ENCODE measurements at regions not wholly inside any gene's neighbourhood (a gene's known extent, or its start where the extent isn't known, plus 50 kb on each side); places are given as distances from the start of the nearest gene placed in this dataset.

DNA sequence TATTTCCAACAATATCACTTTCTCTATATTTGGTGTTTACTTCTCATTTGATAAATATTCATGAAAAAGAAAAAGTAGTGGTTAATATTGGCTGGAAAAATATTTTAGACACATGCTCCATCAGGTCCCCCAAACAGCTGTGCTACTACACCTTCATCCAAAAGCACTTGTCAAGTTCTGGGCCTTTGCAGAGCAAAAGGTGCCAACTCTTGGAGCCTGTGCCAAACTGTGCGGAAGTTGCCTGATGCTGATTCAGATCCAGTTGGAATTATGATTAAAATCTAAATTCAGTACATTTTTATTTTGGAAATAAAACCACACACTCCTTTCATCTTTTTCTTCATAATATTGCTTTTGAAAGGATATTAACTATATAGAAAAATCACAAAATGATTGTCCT is 1497.4 kb upstream of the CADM2 start:
- H3K36me3 Mint-ChIP-seq (ENCODE audit: unreplicated experiment), result peaks cover 5% of the 10 kb centered on the region
- no peak overlapping the region for H3K4me3 Mint-ChIP-seq (ENCODE audit: unreplicated experiment)

DNA sequence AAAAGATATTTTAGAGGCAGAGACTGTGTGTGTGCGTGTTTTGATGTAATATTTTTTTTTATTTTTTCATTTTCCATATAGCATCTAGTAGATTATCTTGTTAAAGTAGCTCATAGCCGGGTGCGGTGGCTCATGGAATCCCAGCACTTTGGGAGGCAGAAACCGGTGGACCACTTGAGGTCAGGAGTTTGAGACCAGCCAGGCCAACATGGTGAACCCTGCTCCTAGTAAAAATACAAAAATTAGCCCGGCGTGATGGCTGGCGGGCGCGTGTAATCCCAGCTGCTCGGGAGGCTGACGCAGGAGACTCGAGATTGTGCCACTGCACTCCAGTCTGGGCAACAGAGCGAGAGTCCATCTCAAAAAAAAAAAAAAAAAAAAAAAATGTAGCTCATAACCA is 1481.2 kb upstream of the CADM2 start:
- DNase-seq, result no peak
- no peaks in the 10 kb centered on the region for H3K27me3 Mint-ChIP-seq (ENCODE audit: unreplicated experiment)
- no peaks in the 10 kb centered on the region for H3K9me3 Mint-ChIP-seq (ENCODE audit: unreplicated experiment)
- H3K4me1 Mint-ChIP-seq (ENCODE audit: low read depth, unreplicated experiment), result no peaks in the 10 kb centered on the region
- H3K4me3 Mint-ChIP-seq (ENCODE audit: unreplicated experiment), result no peak overlapping the region
- TF ChIP-seq, protein P1, sequence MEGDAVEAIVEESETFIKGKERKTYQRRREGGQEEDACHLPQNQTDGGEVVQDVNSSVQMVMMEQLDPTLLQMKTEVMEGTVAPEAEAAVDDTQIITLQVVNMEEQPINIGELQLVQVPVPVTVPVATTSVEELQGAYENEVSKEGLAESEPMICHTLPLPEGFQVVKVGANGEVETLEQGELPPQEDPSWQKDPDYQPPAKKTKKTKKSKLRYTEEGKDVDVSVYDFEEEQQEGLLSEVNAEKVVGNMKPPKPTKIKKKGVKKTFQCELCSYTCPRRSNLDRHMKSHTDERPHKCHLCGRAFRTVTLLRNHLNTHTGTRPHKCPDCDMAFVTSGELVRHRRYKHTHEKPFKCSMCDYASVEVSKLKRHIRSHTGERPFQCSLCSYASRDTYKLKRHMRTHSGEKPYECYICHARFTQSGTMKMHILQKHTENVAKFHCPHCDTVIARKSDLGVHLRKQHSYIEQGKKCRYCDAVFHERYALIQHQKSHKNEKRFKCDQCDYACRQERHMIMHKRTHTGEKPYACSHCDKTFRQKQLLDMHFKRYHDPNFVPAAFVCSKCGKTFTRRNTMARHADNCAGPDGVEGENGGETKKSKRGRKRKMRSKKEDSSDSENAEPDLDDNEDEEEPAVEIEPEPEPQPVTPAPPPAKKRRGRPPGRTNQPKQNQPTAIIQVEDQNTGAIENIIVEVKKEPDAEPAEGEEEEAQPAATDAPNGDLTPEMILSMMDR (IDR thresholded peaks at IDR 0.05; ENCODE audit: partially characterized antibody, unreplicated experiment), result no peak
- no peak overlapping the region for H3K27ac Mint-ChIP-seq (ENCODE audit: unreplicated experiment)
- H3K36me3 Mint-ChIP-seq (ENCODE audit: unreplicated experiment), result peaks cover 7% of the 10 kb centered on the region

More for the DNA sequence above, 1497.4 kb upstream of the CADM2 start:
- H3K27me3 Mint-ChIP-seq (ENCODE audit: unreplicated experiment), result peaks cover 1% of the 10 kb centered on the region
- TF ChIP-seq, protein P1 (IDR thresholded peaks at IDR 0.05; ENCODE audit: partially characterized antibody, unreplicated experiment), result no peak
- no peak overlapping the region for H3K27ac Mint-ChIP-seq (ENCODE audit: unreplicated experiment)
- H3K4me1 Mint-ChIP-seq (ENCODE audit: low read depth, unreplicated experiment), result peaks cover 3% of the 10 kb centered on the region
- no peaks in the 10 kb centered on the region for H3K9me3 Mint-ChIP-seq (ENCODE audit: unreplicated experiment)
- no peak for DNase-seq

DNA sequence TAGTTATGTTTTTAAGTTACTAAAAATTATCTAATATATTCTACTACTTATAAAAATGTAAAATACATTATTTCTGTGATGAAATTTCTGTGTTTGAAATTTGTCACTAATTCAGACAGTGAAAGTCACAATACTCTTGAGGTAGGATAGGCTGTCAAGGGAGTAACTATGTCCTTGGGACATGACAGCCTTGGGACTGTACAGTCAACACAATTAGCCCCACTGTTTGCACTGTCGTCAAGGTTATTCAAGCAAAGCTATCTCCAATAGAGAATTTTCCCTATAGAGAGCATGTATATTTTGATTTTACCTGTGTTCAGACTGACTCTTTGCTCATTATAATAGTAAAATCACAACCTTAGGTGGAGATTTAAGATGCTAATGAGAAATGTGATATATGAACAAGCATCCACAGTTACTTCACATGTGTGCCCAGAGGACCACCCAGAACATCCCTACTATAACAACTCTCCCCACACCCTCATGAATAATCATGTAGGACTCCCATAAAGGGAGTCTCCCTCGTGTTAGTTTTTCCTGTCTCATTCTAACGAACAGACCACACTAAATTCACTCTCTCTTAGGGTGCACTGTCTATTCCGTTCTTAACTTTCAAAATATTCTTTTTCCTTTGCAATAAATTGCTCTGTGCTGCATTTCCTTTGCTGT is 1476.3 kb upstream of the CADM2 start:
- TF ChIP-seq, protein P1 (IDR thresholded peaks at IDR 0.05; ENCODE audit: partially characterized antibody, unreplicated experiment), result no peak
- Mint-ChIP-seq H3K27ac (ENCODE audit: unreplicated experiment) (no peak overlapping the region), H3K36me3 (ENCODE audit: unreplicated experiment) (no peaks in the 10 kb centered on the region), H3K27me3 (ENCODE audit: unreplicated experiment) (no peaks in the 10 kb centered on the region), H3K4me3 (ENCODE audit: unreplicated experiment) (no peak overlapping the region), H3K4me1 (ENCODE audit: low read depth, unreplicated experiment) (no peaks in the 10 kb centered on the region), H3K9me3 (ENCODE audit: unreplicated experiment) (no peaks in the 10 kb centered on the region)
- DNase-seq, result no peak

DNA sequence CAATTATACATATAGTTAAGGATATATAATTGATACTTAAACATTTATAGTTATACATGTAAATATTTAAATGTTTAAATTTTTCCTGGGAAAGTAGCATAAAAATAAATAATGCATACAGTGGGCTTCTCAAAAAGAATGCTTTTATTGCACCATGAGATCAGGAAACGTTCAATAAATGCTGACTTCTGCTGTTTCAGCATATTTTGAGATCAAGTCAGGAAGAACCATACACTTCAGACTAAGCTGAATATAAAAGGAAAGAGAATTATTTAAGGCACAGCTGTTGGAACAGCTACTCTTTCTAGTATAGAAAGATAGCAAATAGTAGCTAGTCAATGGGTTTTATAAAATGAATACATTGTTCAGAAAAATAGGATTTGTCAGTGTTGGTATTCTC is 1462.3 kb upstream of the CADM2 start:
- H3K9me3 Mint-ChIP-seq (ENCODE audit: unreplicated experiment), result no peaks in the 10 kb centered on the region
- no peaks in the 10 kb centered on the region for H3K36me3 Mint-ChIP-seq (ENCODE audit: unreplicated experiment)
- H3K4me3 Mint-ChIP-seq (ENCODE audit: unreplicated experiment), result no peak overlapping the region
- no peaks in the 10 kb centered on the region for H3K4me1 Mint-ChIP-seq (ENCODE audit: low read depth, unreplicated experiment)
- DNase-seq, result no peak
- H3K27ac Mint-ChIP-seq (ENCODE audit: unreplicated experiment), result no peak overlapping the region
- TF ChIP-seq, protein P1 (IDR thresholded peaks at IDR 0.05; ENCODE audit: partially characterized antibody, unreplicated experiment), result no peak
- H3K27me3 Mint-ChIP-seq (ENCODE audit: unreplicated experiment), result no peaks in the 10 kb centered on the region

DNA sequence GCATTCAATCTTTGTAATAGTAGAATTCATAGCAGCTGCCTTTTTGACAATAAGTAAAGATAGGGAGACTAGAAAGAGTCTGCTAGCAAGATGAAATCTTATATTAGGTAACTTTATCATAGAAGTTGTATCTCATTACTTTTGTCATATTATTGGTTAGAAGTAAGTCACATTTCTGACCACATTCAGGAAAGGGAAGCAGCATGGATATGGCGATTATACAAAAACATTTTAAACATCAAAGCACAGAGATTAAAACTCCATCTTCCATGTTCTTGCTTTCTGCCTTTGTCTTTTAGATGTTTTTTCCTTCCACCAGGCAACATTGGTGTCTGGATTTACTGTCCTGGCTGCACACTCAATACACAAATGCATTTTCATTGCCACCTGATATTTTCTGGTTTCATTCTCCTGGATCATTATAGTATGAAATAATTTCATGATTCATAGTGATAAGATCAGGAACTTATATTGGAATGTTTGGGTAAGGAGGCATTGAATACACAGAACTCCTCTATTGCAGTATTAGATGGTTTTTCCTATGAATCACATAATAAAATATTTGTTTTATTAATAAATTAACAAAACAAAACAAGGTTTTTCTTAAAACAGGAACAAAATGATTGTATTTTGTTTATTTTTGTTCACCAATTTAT is 1460.3 kb upstream of the CADM2 start:
- Mint-ChIP-seq H3K4me3 (ENCODE audit: unreplicated experiment) (no peak overlapping the region), H3K36me3 (ENCODE audit: unreplicated experiment) (no peaks in the 10 kb centered on the region), H3K4me1 (ENCODE audit: low read depth, unreplicated experiment) (no peaks in the 10 kb centered on the region), H3K9me3 (ENCODE audit: unreplicated experiment) (no peaks in the 10 kb centered on the region), H3K27me3 (ENCODE audit: unreplicated experiment) (no peaks in the 10 kb centered on the region), H3K27ac (ENCODE audit: unreplicated experiment) (no peak overlapping the region)
- DNase-seq, result no peak
- TF ChIP-seq, protein P1 (IDR thresholded peaks at IDR 0.05; ENCODE audit: partially characterized antibody, unreplicated experiment), result no peak
